DOHH2 (cell line): ENCODE measurements at regions not wholly inside any gene's neighbourhood (a gene's known extent, or its start where the extent isn't known, plus 50 kb on each side); places are given as distances from the start of the nearest gene placed in this dataset.

Source experiments
- H3F3A ChIP-seq: fragments of 200-600 bp; sonication (generic), shearing (Covaris generic); 2 replicates; pipeline ENCODE4 v1.6.0; 2016; ENCODE audit warnings: antibody characterized with exemption, mild to moderate bottlenecking; ENCODE audit not compliant: control insufficient read depth, insufficient read depth
- H3K27ac ChIP-seq: fragments of 200-600 bp; sonication (generic); 2 replicates; pipeline ENCODE4 v1.5.1; 2014; ENCODE audit warnings: low read depth, mild to moderate bottlenecking, low read length, moderate library complexity
- H3K27me3 ChIP-seq: fragments of 200-600 bp; sonication (generic); 2 replicates; pipeline ENCODE4 v1.6.1; 2014; ENCODE audit warnings: mild to moderate bottlenecking, low read length, mixed read lengths; ENCODE audit not compliant: control insufficient read depth
- H3K36me3 ChIP-seq: fragments of 200-600 bp; sonication (generic); 2 replicates; pipeline ENCODE4 v1.6.1; 2014; ENCODE audit warnings: mild to moderate bottlenecking, low read length, moderate library complexity, mixed read lengths; ENCODE audit not compliant: control insufficient read depth
- H3K4me1 ChIP-seq: fragments of 200-600 bp; sonication (generic); 2 replicates; pipeline ENCODE4 v1.6.1; 2014; ENCODE audit warnings: mild to moderate bottlenecking, low read length, mixed read lengths; ENCODE audit not compliant: control insufficient read depth
- H3K4me2 ChIP-seq: fragments of 200-600 bp; sonication (generic); 2 replicates; pipeline ENCODE4 v1.6.0; 2014; ENCODE audit warnings: mild to moderate bottlenecking, low read length, moderate library complexity
- H3K4me3 ChIP-seq: fragments of 200-600 bp; sonication (generic); 2 replicates; pipeline ENCODE4 v1.5.1; 2014; ENCODE audit warnings: mild to moderate bottlenecking, low read length, mixed read lengths
- H3K79me2 ChIP-seq: fragments of 200-600 bp; sonication (generic); 2 replicates; pipeline ENCODE4 v1.6.1; 2014; ENCODE audit warnings: mild to moderate bottlenecking, low read length, mixed read lengths; ENCODE audit not compliant: control insufficient read depth
- H3K9me2 ChIP-seq: fragments of 200-600 bp; sonication (generic); replicated peaks from 2 replicates; pipeline ENCODE4 v1.6.1; 2014; ENCODE audit warnings: mild to moderate bottlenecking, low read length, mixed read lengths; ENCODE audit not compliant: control insufficient read depth
- H3K9me3 ChIP-seq: fragments of 200-600 bp; sonication (generic); 2 replicates; pipeline ENCODE4 v1.6.1; 2014; ENCODE audit warnings: antibody characterized with exemption, low read length, mixed read lengths; ENCODE audit not compliant: control insufficient read depth, insufficient read depth
- H4K20me1 ChIP-seq: fragments of 200-600 bp; sonication (generic); 2 replicates; pipeline ENCODE4 v1.6.0; 2014; ENCODE audit warnings: low read depth, mild to moderate bottlenecking, antibody characterized with exemption, low read length, moderate library complexity; ENCODE audit not compliant: control insufficient read depth, insufficient read depth
- CTCF ChIP-seq: fragments of 200-600 bp; sonication (generic); IDR thresholded peaks from one replicate; pipeline ENCODE4 v1.5.1; 2014; ENCODE audit warnings: antibody characterized with exemption, mild to moderate bottlenecking, low read depth, low read length; ENCODE audit not compliant: poor library complexity, severe bottlenecking
- EZH2phosphoT487 ChIP-seq: fragments of 200-600 bp; sonication (generic); IDR thresholded peaks from 2 replicates; pipeline ENCODE4 v1.6.1; 2017; ENCODE audit warnings: borderline replicate concordance, mild to moderate bottlenecking, antibody characterized with exemption, low read length, moderate library complexity, mixed read lengths

- H3K4me1 ChIP-seq = no peaks in the 10 kb centered on the region
- H3K4me3 ChIP-seq = no peak overlapping the region
- no peaks in the 10 kb centered on the region for H3K9me2 ChIP-seq
- no peaks in the 10 kb centered on the region for H3K36me3 ChIP-seq
- no peaks in the 10 kb centered on the region for H3K27me3 ChIP-seq
- H3F3A ChIP-seq = no peaks in the 10 kb centered on the region
- H3K79me2 ChIP-seq = no peaks in the 10 kb centered on the region
- TF ChIP-seq CTCF = no peak
- no peak for TF ChIP-seq EZH2phosphoT487
- no peak overlapping the region for H3K27ac ChIP-seq
- no peaks in the 10 kb centered on the region for H3K9me3 ChIP-seq
- no peaks in the 10 kb centered on the region for H4K20me1 ChIP-seq
- H3K4me2 ChIP-seq = no peak overlapping the region
Observed at GRCh38 chr5:167554564-167555290, 736.7 kb upstream of the WWC1 start.

GRCh38 chr5:167555565-167556166 is 735.8 kb upstream of the WWC1 start:
- Histone ChIP-seq H3K9me3 (no peaks in the 10 kb centered on the region), H3K79me2 (no peaks in the 10 kb centered on the region), H3K4me1 (no peaks in the 10 kb centered on the region), H3K4me2 (no peak overlapping the region), H3K4me3 (no peak overlapping the region), H3K27ac (no peak overlapping the region), H3K9me2 (no peaks in the 10 kb centered on the region), H3K36me3 (no peaks in the 10 kb centered on the region), H3F3A (no peaks in the 10 kb centered on the region), H3K27me3 (no peaks in the 10 kb centered on the region), H4K20me1 (no peaks in the 10 kb centered on the region)
- TF ChIP-seq CTCF (no peak), EZH2phosphoT487 (no peak)

- Histone ChIP-seq H3K27me3 (no peaks in the 10 kb centered on the region), H3K27ac (no peak overlapping the region), H3K4me1 (no peaks in the 10 kb centered on the region), H3F3A (no peaks in the 10 kb centered on the region), H3K4me2 (no peak overlapping the region), H3K4me3 (no peak overlapping the region), H4K20me1 (no peaks in the 10 kb centered on the region), H3K79me2 (no peaks in the 10 kb centered on the region), H3K9me2 (no peaks in the 10 kb centered on the region), H3K36me3 (no peaks in the 10 kb centered on the region), H3K9me3 (no peaks in the 10 kb centered on the region)
- TF ChIP-seq CTCF (no peak), EZH2phosphoT487 (no peak)
Observed at GRCh38 chr5:167557359-167557758, 734.1 kb upstream of the WWC1 start.
